ENCODE measurements at regions not wholly inside any gene's neighbourhood (a gene's known extent, or its start where the extent isn't known, plus 50 kb on each side); places are given as distances from the start of the nearest gene placed in this dataset.
"Not testable (repeated sequence)": the region's sequence is repeated elsewhere in the genome, so short reads cannot be mapped to it uniquely, and the experiment has no call there.

DNA sequence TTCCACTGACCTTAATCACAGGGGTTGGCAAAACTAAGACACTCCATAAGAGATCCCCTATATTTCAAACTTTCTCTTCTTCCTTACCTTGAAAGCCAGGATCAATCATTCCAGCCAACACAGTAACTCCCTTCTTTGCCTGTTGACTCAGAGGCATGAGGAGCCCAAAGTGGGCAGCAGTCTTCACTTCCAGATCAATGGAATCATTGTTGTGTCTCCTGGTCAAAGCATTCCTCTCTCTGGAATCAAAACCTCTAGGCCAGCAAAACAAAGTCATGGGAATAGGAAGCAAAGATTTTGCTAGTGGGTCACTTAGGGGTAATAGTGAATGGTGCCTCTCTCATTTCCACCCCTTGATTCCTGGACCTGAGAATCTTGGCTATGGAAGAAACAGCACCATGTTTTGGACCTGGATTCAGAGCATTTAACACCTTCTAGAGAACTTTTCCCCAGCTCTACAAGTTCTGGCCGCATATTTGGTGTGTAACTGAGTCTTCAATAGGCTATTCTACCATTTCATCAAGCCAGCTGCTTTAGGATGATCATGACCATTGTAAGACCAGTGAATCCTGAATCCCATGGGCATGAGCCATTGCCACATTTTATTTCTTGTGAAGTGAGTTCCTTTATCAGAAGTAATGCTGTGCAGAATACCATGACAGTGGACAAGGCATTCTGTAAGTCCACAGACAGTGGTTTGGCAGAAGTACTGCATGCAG lies 65.7 kb upstream of the SERPINE2 start:
- no peak overlapping the region for H3K4me3 Mint-ChIP-seq
- H3K27ac Mint-ChIP-seq = no peak overlapping the region
- no peaks in the 10 kb centered on the region for H3K36me3 Mint-ChIP-seq
- DNase-seq (no peak), ATAC-seq (replicated peaks) (no peak)
- H3K27me3 Mint-ChIP-seq = peaks cover 14 to 19% of the 10 kb centered on the region in 2 donors
- no peaks in the 10 kb centered on the region for H3K9me3 Mint-ChIP-seq
- peaks cover 5 to 7% of the 10 kb centered on the region in 2 donors for H3K4me1 Mint-ChIP-seq

GRCh38 chr2:224103651-224104050 lies 64.6 kb upstream of the SERPINE2 start:
- ATAC-seq (replicated peaks) = no peak
- no peak overlapping the region for H3K4me3 Mint-ChIP-seq

GRCh38 chr2:224102991-224103390 lies 63.9 kb upstream of the SERPINE2 start:
- H3K9me3 Mint-ChIP-seq = no peaks in the 10 kb centered on the region
- no peaks in the 10 kb centered on the region for H3K36me3 Mint-ChIP-seq
- no peak for DNase-seq
- H3K27me3 Mint-ChIP-seq = peaks cover 5 to 13% of the 10 kb centered on the region in 2 donors
- no peak overlapping the region for H3K27ac Mint-ChIP-seq
- no peak for ATAC-seq (replicated peaks)
- H3K4me3 Mint-ChIP-seq = no peak overlapping the region
- H3K4me1 Mint-ChIP-seq = peaks cover 5 to 7% of the 10 kb centered on the region in 2 donors

More at GRCh38 chr2:224103651-224104050, 64.6 kb upstream of the SERPINE2 start:
- H3K27me3 Mint-ChIP-seq = peaks cover 10 to 16% of the 10 kb centered on the region in 2 donors
- peaks cover 5 to 7% of the 10 kb centered on the region in 2 donors for H3K4me1 Mint-ChIP-seq
- no peaks in the 10 kb centered on the region for H3K36me3 Mint-ChIP-seq
- no peaks in the 10 kb centered on the region for H3K9me3 Mint-ChIP-seq
- no peak for DNase-seq
- no peak overlapping the region for H3K27ac Mint-ChIP-seq

DNA sequence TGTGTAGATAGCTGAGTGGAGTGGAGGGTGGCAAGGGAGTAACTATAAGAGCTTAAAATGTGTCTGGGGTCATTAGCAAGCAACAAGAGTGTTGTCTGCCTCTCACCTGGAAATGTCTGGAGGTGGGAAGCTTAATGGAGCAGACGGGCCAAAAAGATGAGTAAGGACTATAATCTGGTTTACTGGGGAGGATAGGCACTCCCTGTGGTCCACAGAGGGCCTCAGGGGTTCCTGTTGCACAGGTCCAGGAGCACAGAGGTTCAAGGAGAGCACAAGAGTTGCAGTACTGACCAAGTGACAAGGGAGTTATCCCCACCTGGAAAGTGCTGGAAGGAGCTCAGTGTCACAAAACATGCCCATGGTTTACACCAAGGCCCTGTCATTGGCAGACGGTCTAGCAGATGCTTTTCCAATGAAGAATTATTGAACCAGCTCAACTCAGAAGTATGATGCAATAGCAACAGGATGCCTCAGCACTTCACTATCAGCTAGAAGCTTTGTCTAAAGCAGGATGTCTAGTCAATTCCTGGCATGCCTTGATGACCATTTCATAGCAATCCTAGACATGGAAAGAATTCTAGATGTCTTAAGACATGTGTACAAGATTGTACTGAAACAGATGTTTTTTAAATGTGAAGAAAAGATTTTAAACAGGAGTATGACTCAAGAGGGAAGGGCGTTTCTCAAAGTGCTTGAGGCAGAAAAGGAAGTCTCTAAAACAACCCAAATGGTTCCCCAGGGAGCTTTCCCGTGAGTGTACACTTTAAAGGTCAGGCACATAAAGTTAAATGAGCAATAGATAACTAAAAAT lies 62.9 kb upstream of the SERPINE2 start:
- peaks cover 12 to 14% of the 10 kb centered on the region in 2 donors for H3K27me3 Mint-ChIP-seq
- no peaks in the 10 kb centered on the region for H3K36me3 Mint-ChIP-seq
- H3K4me3 Mint-ChIP-seq = no peak overlapping the region
- H3K9me3 Mint-ChIP-seq = no peaks in the 10 kb centered on the region
- DNase-seq = no peak
- ATAC-seq (replicated peaks) = peak; percentile 65 to 70
- peaks cover 5 to 7% of the 10 kb centered on the region in 2 donors for H3K4me1 Mint-ChIP-seq
- no peak overlapping the region for H3K27ac Mint-ChIP-seq

- DNase-seq = no peak
- Mint-ChIP-seq H3K9me3 (no peaks in the 10 kb centered on the region), H3K4me1 (peaks cover 9 to 17% of the 10 kb centered on the region in 2 donors), H3K27me3 (peaks cover 17 to 25% of the 10 kb centered on the region in 2 donors), H3K36me3 (no peaks in the 10 kb centered on the region), H3K27ac (no peak overlapping the region), H3K4me3 (no peak overlapping the region)
- ATAC-seq (replicated peaks) = no peak
Measured at GRCh38 chr2:224099861-224100643, 61.0 kb upstream of the SERPINE2 start.

- Mint-ChIP-seq H3K27me3 (peaks cover 21 to 29% of the 10 kb centered on the region in 2 donors), H3K4me1 (peaks cover 9 to 17% of the 10 kb centered on the region in 2 donors), H3K27ac (no peak overlapping the region), H3K4me3 (no peak overlapping the region), H3K9me3 (no peaks in the 10 kb centered on the region), H3K36me3 (no peaks in the 10 kb centered on the region)
- no peak for DNase-seq
- ATAC-seq (replicated peaks) = no peak
Measured at GRCh38 chr2:224098481-224099230, 59.6 kb upstream of the SERPINE2 start.

DNA sequence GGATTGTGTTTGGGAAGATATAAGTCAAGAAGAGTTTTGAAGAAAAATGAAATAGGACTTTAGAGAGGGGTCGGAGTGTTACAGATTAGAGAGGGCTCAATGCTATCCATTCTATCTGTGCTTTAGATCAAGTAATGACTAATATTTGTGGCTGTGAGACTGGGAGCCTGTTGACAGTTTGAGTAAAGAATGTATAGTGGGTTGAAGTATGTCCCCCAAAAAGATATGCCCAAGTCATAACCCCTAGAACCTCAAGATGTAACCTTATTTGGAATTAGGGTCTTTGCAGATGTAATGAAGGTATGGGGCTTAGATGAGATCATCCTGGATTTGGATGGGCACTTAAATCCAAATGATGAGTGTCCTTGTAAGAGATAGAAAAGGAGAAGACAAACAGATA lies 55.3 kb upstream of the SERPINE2 start:
- no peak overlapping the region for H3K27ac Mint-ChIP-seq
- no peak for ATAC-seq (replicated peaks)

GRCh38 chr2:224091671-224092070 lies 52.6 kb upstream of the SERPINE2 start:
- H3K4me1 Mint-ChIP-seq = not testable (repeated sequence)

More for the DNA sequence above, 55.3 kb upstream of the SERPINE2 start:
- no peak for DNase-seq
- Mint-ChIP-seq H3K36me3 (no peaks in the 10 kb centered on the region), H3K9me3 (no peaks in the 10 kb centered on the region), H3K4me1 (peaks cover 3 to 10% of the 10 kb centered on the region in 2 donors), H3K4me3 (no peak overlapping the region), H3K27me3 (peaks cover 13 to 28% of the 10 kb centered on the region in 2 donors)

GRCh38 chr2:224089606-224090005 lies 50.5 kb upstream of the SERPINE2 start:
- H3K4me3 Mint-ChIP-seq; H3K27me3 Mint-ChIP-seq; H3K9me3 Mint-ChIP-seq; ATAC-seq (replicated peaks); H3K4me1 Mint-ChIP-seq; DNase-seq; H3K27ac Mint-ChIP-seq; H3K36me3 Mint-ChIP-seq: not testable (repeated sequence)

More at GRCh38 chr2:224091671-224092070, 52.6 kb upstream of the SERPINE2 start:
- H3K9me3 Mint-ChIP-seq; ATAC-seq (replicated peaks); H3K36me3 Mint-ChIP-seq; H3K4me3 Mint-ChIP-seq; H3K27ac Mint-ChIP-seq; DNase-seq: not testable (repeated sequence)
- peaks cover 13 to 15% of the 10 kb centered on the region in 2 donors for H3K27me3 Mint-ChIP-seq
